Testis (tissue), 2 donors: ENCODE measurements at regions not wholly inside any gene's neighbourhood (a gene's known extent, or its start where the extent isn't known, plus 50 kb on each side); places are given as distances from the start of the nearest gene placed in this dataset.

Source experiments
- DNase-seq: peaks from one replicate; pipeline ENCODE4 v3.0.0-alpha.2; 2019
- H3K27ac ChIP-seq, 2 donors: fragments of 200-600 bp; sonication (generic); one replicate each; pipeline ENCODE4 v1.5.1; 2019
- H3K27me3 ChIP-seq: fragments of 200-600 bp; sonication (generic); one replicate; pipeline ENCODE4 v1.5.1; 2019
- H3K36me3 ChIP-seq: fragments of 200-600 bp; sonication (generic); one replicate; pipeline ENCODE4 v1.5.1; 2017; ENCODE audit warnings: low read depth; ENCODE audit errors: missing control alignments
- H3K4me1 ChIP-seq: fragments of 200-600 bp; sonication (generic); one replicate; pipeline ENCODE4 v1.5.1; 2019
- H3K4me3 ChIP-seq, 2 donors: fragments of 200-600 bp; sonication (generic); one replicate each; pipeline ENCODE4 v1.5.1; 2017 to 2019
- H3K9me3 ChIP-seq: fragments of 200-600 bp; sonication (generic); one replicate; pipeline ENCODE4 v1.5.1; 2017
- POLR2A ChIP-seq: fragments of 450-650 bp; IDR thresholded peaks from one replicate; pipeline ENCODE4 v1.6.1; 2017; ENCODE audit warnings: antibody characterized with exemption, mild to moderate bottlenecking, moderate library complexity
- WGBS, 2 donors: methylation state at CpG; one replicate each; pipeline ENCODE4 v1.1.5; 2018; 5-methylcytosine and 5-hydroxymethylcytosine counted together
- intact Hi-C: fragments of 100-400 bp; cut with DNase I; formaldehyde crosslinking; loops from one replicate; pipeline ENCODE4 v1.15.1; 2023; ENCODE audit warnings: low total_unique reads
- TF ChIP-seq, protein P1 (sequence below), 3 experiments: fragments of 450-650 bp in 2 of 3; fragments of 200-600 bp in 1 of 3; sonication (generic) in 1 of 3; IDR thresholded peaks; one replicate each; pipeline ENCODE4 v1.5.1; 2016 to 2019; ENCODE audit warnings: antibody characterized with exemption in 3 of 3, mild to moderate bottlenecking in 2 of 3, moderate library complexity in 1 of 3

DNA sequence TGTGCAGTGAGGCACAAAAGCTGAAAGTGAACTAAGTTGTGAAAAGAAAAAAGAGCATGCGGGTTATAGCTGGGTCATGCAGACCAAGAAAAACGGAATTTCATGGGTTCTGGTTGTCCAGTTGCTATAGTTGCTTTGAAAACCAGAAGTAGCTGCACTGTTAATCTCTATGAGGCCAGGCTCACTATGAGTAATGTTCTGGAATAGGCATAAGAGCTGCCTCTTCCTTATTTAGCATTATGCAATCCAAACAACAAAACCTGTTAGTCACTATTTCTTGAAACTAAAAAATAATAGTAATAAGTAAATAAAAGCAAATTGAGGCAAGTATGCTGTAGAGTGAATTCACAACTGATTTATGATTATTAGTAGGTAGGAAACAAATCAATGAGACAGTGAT, 1383.7 kb downstream of the MRPL39 start:
- Histone ChIP-seq H3K9me3 (no peaks in the 10 kb centered on the region), H3K4me3 (no peak overlapping the region), H3K4me1 (no peaks in the 10 kb centered on the region), H3K27me3 (no peaks in the 10 kb centered on the region), H3K36me3 (no peaks in the 10 kb centered on the region), H3K27ac (no peak overlapping the region)
- 71 to 79% methylated on average over 2 of the region's 2 CpGs for WGBS, 2 donors
- TF ChIP-seq, protein P1, sequence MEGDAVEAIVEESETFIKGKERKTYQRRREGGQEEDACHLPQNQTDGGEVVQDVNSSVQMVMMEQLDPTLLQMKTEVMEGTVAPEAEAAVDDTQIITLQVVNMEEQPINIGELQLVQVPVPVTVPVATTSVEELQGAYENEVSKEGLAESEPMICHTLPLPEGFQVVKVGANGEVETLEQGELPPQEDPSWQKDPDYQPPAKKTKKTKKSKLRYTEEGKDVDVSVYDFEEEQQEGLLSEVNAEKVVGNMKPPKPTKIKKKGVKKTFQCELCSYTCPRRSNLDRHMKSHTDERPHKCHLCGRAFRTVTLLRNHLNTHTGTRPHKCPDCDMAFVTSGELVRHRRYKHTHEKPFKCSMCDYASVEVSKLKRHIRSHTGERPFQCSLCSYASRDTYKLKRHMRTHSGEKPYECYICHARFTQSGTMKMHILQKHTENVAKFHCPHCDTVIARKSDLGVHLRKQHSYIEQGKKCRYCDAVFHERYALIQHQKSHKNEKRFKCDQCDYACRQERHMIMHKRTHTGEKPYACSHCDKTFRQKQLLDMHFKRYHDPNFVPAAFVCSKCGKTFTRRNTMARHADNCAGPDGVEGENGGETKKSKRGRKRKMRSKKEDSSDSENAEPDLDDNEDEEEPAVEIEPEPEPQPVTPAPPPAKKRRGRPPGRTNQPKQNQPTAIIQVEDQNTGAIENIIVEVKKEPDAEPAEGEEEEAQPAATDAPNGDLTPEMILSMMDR (IDR thresholded peaks at IDR 0.05) = no peak
- no peak for TF ChIP-seq POLR2A
- intact Hi-C loops = no loop called here
- no peak for DNase-seq

DNA sequence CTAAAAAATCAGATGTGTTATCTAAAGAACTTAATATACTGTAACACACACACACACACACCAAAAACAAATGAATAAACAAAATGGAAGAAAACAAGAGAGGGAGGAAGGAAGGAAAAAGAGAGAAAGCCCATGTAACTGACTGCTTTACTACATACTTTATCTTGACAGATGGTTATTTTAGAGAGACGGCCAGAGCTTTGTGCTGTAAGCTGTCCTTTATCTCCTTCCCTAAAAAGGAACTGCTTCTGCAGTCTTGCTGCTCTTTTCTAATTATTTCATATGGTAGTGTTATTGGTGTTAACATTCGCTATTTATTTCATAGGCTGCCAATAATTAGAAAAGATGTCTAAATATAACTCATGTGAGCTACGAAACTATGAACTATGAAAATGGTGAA, 1384.6 kb downstream of the MRPL39 start:
- intact Hi-C loops = no loop called here
- Histone ChIP-seq H3K27me3 (no peaks in the 10 kb centered on the region), H3K4me3 (no peak overlapping the region), H3K27ac (no peak overlapping the region), H3K9me3 (no peaks in the 10 kb centered on the region), H3K36me3 (no peaks in the 10 kb centered on the region), H3K4me1 (no peaks in the 10 kb centered on the region)
- TF ChIP-seq POLR2A = no peak
- DNase-seq = no peak
- 63 to 69% methylated on average over 3 of the region's 3 CpGs for WGBS, 2 donors

DNA sequence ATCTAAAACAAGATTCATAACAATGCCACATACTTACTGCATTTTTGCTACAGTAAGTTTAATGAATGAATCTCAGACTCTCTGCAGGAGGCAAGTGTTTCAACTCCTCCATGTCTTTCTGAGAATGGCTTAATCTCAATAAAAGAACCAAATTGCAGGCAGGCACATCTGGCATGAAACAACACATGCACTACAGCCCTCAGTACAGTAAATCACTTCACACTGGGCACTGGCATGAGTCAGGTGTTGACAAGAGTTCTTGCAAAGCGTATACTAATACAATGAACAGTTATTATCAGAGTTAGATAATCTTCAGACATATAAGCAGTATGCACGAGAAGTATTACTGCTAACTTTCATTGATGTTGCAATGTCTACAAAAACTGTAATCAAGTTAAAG, 1386.8 kb downstream of the MRPL39 start:
- intact Hi-C loops = no loop called here
- TF ChIP-seq, protein P1 (IDR thresholded peaks at IDR 0.05) = no peak
- no peak for TF ChIP-seq POLR2A
- no peak overlapping the region for H3K27ac ChIP-seq
- H3K27me3 ChIP-seq = no peaks in the 10 kb centered on the region
- no peaks in the 10 kb centered on the region for H3K36me3 ChIP-seq
- no peak for DNase-seq
- H3K4me1 ChIP-seq = no peaks in the 10 kb centered on the region
- 65 to 79% methylated on average over 2 of the region's 2 CpGs for WGBS, 2 donors
- H3K4me3 ChIP-seq = no peak overlapping the region
- no peaks in the 10 kb centered on the region for H3K9me3 ChIP-seq

DNA sequence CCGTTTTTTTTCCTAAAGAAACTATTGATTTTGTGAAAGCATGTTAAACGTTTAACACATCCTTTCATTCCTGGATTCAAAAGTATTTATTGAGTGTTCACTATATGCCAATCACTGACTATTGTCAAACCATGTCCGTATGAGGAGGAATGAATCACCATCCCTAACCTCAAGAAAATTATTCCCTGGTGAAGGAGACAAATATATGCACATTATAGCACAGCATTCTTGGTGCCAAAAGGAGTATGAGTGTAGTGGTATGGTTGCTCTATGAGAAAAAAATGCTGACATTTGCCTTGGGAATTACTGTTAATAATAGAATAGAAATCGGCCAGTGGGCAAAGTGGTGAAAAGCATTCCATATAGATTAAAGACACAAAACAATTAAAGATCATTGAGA, 1390.1 kb downstream of the MRPL39 start:
- Histone ChIP-seq H3K4me1 (no peaks in the 10 kb centered on the region), H3K36me3 (no peaks in the 10 kb centered on the region), H3K4me3 (no peak overlapping the region), H3K9me3 (no peaks in the 10 kb centered on the region), H3K27me3 (no peaks in the 10 kb centered on the region), H3K27ac (no peak overlapping the region)
- no peak for DNase-seq
- TF ChIP-seq, protein P1 (IDR thresholded peaks at IDR 0.05) = no peak
- TF ChIP-seq POLR2A = no peak
- WGBS, 2 donors = 86 to 89% methylated on average over 4 of the region's 4 CpGs
- intact Hi-C loops = no loop called here

DNA sequence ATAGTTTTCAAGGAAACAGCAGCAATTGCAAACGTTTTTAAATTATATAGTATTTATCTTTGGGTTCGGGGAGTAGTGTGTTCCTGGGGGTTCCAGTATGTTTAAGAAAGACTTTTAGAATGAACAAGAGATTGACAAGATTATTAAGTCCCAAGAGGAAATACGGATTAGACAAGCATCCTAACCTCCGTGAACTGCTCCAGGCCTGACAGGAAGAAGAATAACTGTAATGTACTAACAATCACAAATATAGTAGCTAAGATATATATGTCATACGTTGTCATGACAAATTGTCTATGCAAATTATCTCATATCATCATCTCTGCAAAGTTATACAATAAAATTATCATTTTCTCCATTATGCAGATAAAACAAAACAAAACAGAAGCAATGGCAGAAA, 1397.2 kb downstream of the MRPL39 start:
- Histone ChIP-seq H3K27ac (no peak overlapping the region), H3K36me3 (no peaks in the 10 kb centered on the region), H3K9me3 (no peaks in the 10 kb centered on the region), H3K4me1 (no peaks in the 10 kb centered on the region), H3K27me3 (no peaks in the 10 kb centered on the region), H3K4me3 (no peak overlapping the region)
- DNase-seq = no peak
- TF ChIP-seq POLR2A = no peak
- TF ChIP-seq, protein P1 (IDR thresholded peaks at IDR 0.05) = no peak
- intact Hi-C loops = no loop called here
- 62 to 73% methylated on average over 5 of the region's 5 CpGs for WGBS, 2 donors
